MG63 (cell line): ENCODE measurements at regions not wholly inside any gene's neighbourhood (a gene's known extent, or its start where the extent isn't known, plus 50 kb on each side); places are given as distances from the start of the nearest gene placed in this dataset.
A peak's percentile ranks its signal among the peaks of the same experiment; 100 is the strongest.

ENCODE experiments used
- DNase-seq: peaks from one replicate; pipeline ENCODE4 v3.0.0-alpha.2; 2020
- H3K27me3 ChIP-seq: fragments of 250-450 bp; sonication (Bioruptor Pico); 2 replicates; pipeline ENCODE4 v1.5.1; 2020; ENCODE audit warnings: mild to moderate bottlenecking, moderate library complexity
- H3K36me3 ChIP-seq: fragments of 250-450 bp; sonication (Bioruptor Pico); 2 replicates; pipeline ENCODE4 v1.5.1; 2020; ENCODE audit warnings: mild to moderate bottlenecking, moderate library complexity
- H3K4me3 ChIP-seq: fragments of 250-450 bp; sonication (Bioruptor Pico); 2 replicates; pipeline ENCODE4 v1.5.1; 2020; ENCODE audit warnings: mild to moderate bottlenecking, moderate library complexity
- H3K9me3 ChIP-seq: fragments of 250-450 bp; sonication (Bioruptor Pico); 2 replicates; pipeline ENCODE4 v1.5.1; 2020; ENCODE audit warnings: mild to moderate bottlenecking, moderate library complexity

- no peak overlapping the region for H3K4me3 ChIP-seq
- H3K9me3 ChIP-seq: no peaks in the 10 kb centered on the region
- no peaks in the 10 kb centered on the region for H3K36me3 ChIP-seq
- peak; percentile 55 for DNase-seq
- no peaks in the 10 kb centered on the region for H3K27me3 ChIP-seq
These were observed 129.8 kb downstream of the SATB1 start for GRCh38 chr3:18295171-18295920.

DNA sequence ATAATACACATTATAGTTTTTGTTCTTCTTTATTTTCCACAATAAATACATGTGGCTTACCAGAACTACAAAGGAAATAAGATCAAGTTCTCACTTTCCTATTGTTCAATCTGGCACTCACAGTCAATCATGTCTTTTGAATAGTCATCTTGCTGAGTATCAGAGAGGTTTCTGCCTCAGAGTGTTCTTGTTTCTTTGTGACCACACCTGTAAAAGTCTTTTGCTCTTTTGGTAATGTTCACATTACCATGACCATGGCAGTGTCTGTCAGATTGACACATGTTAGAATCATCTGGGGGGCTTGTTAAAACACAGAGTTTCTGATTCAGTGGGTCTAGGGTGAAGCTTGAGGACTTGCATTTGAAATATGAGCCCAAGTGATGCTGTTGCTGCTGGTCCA, 135.0 kb downstream of the SATB1 start:
- H3K36me3 ChIP-seq: no peaks in the 10 kb centered on the region
- no peaks in the 10 kb centered on the region for H3K27me3 ChIP-seq
- H3K9me3 ChIP-seq: no peaks in the 10 kb centered on the region
- no peak overlapping the region for H3K4me3 ChIP-seq
- DNase-seq: no peak

DNA sequence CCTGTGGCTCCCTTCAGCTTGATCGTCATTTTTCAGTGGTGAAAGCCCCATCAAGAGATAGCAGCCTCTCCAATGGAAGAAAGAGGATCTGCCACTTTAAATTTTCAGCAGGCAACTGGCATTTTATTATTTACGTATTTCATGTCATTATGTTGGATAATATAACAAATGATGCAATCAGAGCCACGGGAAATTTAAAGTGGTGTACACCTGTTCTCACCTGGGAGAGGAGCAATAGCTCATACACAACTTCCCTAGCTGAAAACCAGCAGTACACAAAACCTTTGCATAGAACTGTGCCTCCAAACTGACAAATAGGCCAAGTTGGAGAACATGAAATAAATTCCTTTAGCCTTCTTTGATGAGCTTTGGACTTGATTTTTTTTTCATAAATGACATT, 136.9 kb downstream of the SATB1 start:
- Histone ChIP-seq H3K4me3 (no peak overlapping the region), H3K27me3 (no peaks in the 10 kb centered on the region), H3K9me3 (no peaks in the 10 kb centered on the region), H3K36me3 (no peaks in the 10 kb centered on the region)
- DNase-seq: no peak

GRCh38 chr3:18284716-18285115, 140.4 kb downstream of the SATB1 start:
- H3K27me3 ChIP-seq: no peaks in the 10 kb centered on the region
- H3K4me3 ChIP-seq: no peak overlapping the region
- no peaks in the 10 kb centered on the region for H3K36me3 ChIP-seq
- H3K9me3 ChIP-seq: no peaks in the 10 kb centered on the region
- no peak for DNase-seq

- Histone ChIP-seq H3K4me3 (no peak overlapping the region), H3K27me3 (no peaks in the 10 kb centered on the region), H3K9me3 (no peaks in the 10 kb centered on the region), H3K36me3 (no peaks in the 10 kb centered on the region)
- DNase-seq: no peak
These were observed 141.5 kb downstream of the SATB1 start for GRCh38 chr3:18283680-18284079.

- DNase-seq: no peak
- H3K27me3 ChIP-seq: no peaks in the 10 kb centered on the region
- H3K9me3 ChIP-seq: no peaks in the 10 kb centered on the region
- no peaks in the 10 kb centered on the region for H3K36me3 ChIP-seq
- H3K4me3 ChIP-seq: no peak overlapping the region
These were observed 142.6 kb downstream of the SATB1 start for GRCh38 chr3:18282507-18282906.

- Histone ChIP-seq H3K4me3 (no peak overlapping the region), H3K27me3 (no peaks in the 10 kb centered on the region), H3K9me3 (no peaks in the 10 kb centered on the region), H3K36me3 (no peaks in the 10 kb centered on the region)
- no peak for DNase-seq
These were observed 145.9 kb downstream of the SATB1 start for GRCh38 chr3:18279226-18279737.

DNA sequence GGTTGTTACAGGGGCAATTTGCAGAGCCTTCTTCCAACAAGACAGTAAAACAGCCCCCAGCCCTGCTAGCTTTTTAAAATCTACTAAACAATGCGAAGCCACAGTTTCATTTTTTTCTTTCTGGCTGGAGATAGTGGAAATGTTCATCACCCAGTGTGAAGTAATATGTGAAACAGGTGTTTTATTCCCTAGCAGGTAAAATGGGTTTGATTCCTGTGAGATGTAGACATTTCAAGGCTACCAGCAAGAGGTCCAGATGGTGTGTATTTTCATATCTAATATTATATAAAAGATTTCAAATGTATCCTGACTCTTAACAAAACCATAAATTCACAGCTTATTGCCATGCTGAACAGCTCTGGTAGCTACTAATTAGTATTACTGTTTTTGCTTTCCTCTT, 160.3 kb downstream of the SATB1 start:
- no peak for DNase-seq
- Histone ChIP-seq H3K27me3 (no peaks in the 10 kb centered on the region), H3K4me3 (no peak overlapping the region), H3K9me3 (no peaks in the 10 kb centered on the region), H3K36me3 (no peaks in the 10 kb centered on the region)

GRCh38 chr3:18264361-18264760, 160.8 kb downstream of the SATB1 start:
- H3K27me3 ChIP-seq: no peaks in the 10 kb centered on the region
- H3K4me3 ChIP-seq: no peak overlapping the region
- H3K36me3 ChIP-seq: no peaks in the 10 kb centered on the region
- H3K9me3 ChIP-seq: no peaks in the 10 kb centered on the region
- no peak for DNase-seq

- no peaks in the 10 kb centered on the region for H3K36me3 ChIP-seq
- DNase-seq: no peak
- H3K27me3 ChIP-seq: no peaks in the 10 kb centered on the region
- no peak overlapping the region for H3K4me3 ChIP-seq
- no peaks in the 10 kb centered on the region for H3K9me3 ChIP-seq
These were observed 166.6 kb downstream of the SATB1 start for GRCh38 chr3:18258492-18258891.

DNA sequence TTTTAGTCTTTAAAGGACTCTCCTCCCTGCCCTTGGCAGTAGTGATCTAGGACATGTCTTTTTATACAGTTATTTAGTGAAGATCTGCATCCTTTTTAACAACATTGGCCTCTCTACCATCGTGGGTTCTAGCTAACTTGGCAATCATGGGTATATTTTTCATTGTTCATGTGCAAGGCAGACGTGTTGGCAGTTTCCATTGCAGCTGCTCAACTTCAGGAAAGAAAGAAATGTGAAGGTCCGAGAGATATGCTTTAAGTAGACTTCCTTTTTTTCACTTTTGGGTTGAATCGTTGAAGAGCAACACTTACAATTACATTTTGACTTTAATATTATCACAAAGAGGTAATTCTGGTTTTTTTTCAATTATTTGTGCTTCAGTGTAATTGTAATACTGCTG, 172.6 kb downstream of the SATB1 start:
- DNase-seq: no peak
- Histone ChIP-seq H3K27me3 (no peaks in the 10 kb centered on the region), H3K4me3 (no peak overlapping the region)

GRCh38 chr3:18250991-18251390, 174.1 kb downstream of the SATB1 start:
- no peaks in the 10 kb centered on the region for H3K9me3 ChIP-seq
- H3K36me3 ChIP-seq: no peaks in the 10 kb centered on the region
- no peak overlapping the region for H3K4me3 ChIP-seq
- DNase-seq: no peak
- H3K27me3 ChIP-seq: no peaks in the 10 kb centered on the region

More for the DNA sequence above, 172.6 kb downstream of the SATB1 start:
- Histone ChIP-seq H3K36me3 (no peaks in the 10 kb centered on the region), H3K9me3 (no peaks in the 10 kb centered on the region)

DNA sequence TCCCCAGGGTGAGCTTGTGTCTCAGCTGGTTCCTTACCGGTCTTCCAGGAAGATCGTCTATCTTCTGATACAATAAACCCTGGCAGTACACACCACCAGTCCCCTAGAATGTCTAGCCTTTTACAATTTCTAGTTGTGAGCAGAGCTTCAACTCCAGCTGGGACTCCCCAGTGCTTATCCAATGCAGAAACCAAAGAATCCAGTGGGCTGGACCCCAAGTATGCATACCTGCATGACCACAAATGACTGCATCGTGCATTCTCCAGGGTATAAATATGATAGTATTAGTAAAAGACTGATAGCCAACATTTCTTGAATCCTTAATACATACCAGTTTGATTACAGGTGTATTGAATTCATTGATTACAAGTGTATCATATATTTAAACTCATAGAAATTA, 176.0 kb downstream of the SATB1 start:
- H3K27me3 ChIP-seq: no peaks in the 10 kb centered on the region
- no peaks in the 10 kb centered on the region for H3K9me3 ChIP-seq
- DNase-seq: no peak
- no peaks in the 10 kb centered on the region for H3K36me3 ChIP-seq
- H3K4me3 ChIP-seq: no peak overlapping the region

DNA sequence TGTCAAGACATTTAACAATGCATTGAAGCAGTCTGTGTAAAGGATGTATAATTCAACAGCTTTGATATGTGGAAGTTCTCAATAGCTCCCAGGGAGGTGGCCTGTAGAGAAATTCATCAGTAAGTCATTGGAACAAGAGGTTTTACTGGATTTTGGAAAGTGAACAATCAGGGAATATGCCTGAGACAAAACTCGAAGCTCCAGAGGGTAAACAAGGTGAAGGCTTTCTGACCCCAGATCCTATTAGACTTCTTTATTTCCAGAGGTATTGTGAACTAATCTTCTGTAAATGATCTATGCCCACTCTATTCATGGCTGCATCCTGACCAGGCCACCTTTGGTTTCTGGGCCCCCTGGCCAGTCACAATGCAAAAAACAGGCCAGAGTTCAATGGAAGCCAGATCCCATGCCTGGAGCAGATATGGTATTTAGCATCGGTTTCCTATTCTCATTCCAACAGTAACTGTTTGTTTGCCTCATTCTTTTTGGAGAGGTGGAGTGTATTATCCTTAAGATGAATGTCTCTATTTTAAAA, 177.3 kb downstream of the SATB1 start:
- H3K4me3 ChIP-seq: no peak overlapping the region
- H3K27me3 ChIP-seq: no peaks in the 10 kb centered on the region
- H3K9me3 ChIP-seq: no peaks in the 10 kb centered on the region
- DNase-seq: no peak
- H3K36me3 ChIP-seq: no peaks in the 10 kb centered on the region

DNA sequence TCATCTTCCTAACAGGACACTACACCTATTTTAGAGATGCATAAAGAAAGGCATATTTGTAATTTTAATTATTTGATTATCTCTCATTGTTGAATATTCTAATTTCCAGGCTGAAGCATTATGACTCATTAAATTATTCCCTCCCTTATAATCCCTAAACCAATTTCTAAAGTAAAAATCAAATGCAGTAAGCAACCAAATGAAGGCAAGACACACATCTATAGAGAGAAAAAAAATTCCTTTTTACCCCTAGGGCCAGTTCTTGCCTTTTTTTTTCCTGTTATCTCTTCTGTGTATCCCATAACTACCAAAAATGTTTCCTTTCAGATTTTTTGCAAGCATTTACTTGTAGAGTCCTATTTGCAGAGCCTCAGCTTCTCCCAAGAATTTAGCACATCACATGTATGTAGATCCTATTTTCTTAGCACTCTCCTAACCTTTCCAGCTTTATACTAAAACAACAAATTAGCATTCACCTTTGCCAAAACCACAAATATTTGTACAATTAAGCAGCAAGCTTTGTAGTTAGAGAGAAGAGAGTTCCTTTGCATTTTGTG, 177.9 kb downstream of the SATB1 start:
- DNase-seq: no peak
- Histone ChIP-seq H3K4me3 (no peak overlapping the region), H3K9me3 (no peaks in the 10 kb centered on the region), H3K27me3 (no peaks in the 10 kb centered on the region), H3K36me3 (no peaks in the 10 kb centered on the region)

- no peaks in the 10 kb centered on the region for H3K27me3 ChIP-seq
- H3K9me3 ChIP-seq: no peaks in the 10 kb centered on the region
- no peak for DNase-seq
- H3K36me3 ChIP-seq: no peaks in the 10 kb centered on the region
- no peak overlapping the region for H3K4me3 ChIP-seq
These were observed 178.6 kb downstream of the SATB1 start for GRCh38 chr3:18246336-18247060.

DNA sequence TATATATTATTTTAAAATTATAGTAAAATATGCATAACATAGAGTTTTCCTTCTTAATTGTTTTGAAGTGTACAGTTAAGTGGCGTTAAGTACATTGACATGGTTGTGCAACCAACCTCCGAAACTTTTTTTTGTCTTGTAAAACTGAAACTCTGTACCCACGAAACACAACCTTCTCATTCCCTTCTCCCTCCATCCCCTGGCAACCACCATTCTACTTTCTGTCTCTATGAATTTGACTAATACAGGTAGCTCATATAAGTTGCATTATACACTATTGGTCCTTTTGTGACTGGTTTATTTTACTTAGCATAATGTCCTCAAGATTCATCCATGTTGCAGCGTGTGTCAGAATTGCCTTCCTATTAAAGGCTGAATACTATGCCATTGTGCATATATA, 179.4 kb downstream of the SATB1 start:
- H3K4me3 ChIP-seq: no peak overlapping the region
- DNase-seq: no peak
- H3K36me3 ChIP-seq: no peaks in the 10 kb centered on the region
- no peaks in the 10 kb centered on the region for H3K9me3 ChIP-seq
- H3K27me3 ChIP-seq: no peaks in the 10 kb centered on the region
